Osteocyte (in vitro differentiated cells): ENCODE measurements at regions not wholly inside any gene's neighbourhood (a gene's known extent, or its start where the extent isn't known, plus 50 kb on each side); places are given as distances from the start of the nearest gene placed in this dataset.

Experiments
- DNase-seq: peaks from one replicate; pipeline ENCODE4 v3.0.0; 2021; ENCODE audit warnings: mixed read lengths; ENCODE audit not compliant: unreplicated experiment; ENCODE audit errors: extremely low spot score
- H3K27ac Mint-ChIP-seq: one replicate; pipeline ENCODE4 v1.8.0; 2021; ENCODE audit warnings: mild to moderate bottlenecking, mixed read lengths; ENCODE audit not compliant: unreplicated experiment
- H3K27me3 Mint-ChIP-seq: one replicate; pipeline ENCODE4 v1.8.0; 2021; ENCODE audit warnings: mixed read lengths; ENCODE audit not compliant: unreplicated experiment
- H3K36me3 Mint-ChIP-seq: one replicate; pipeline ENCODE4 v1.8.0; 2021; ENCODE audit warnings: mixed read lengths; ENCODE audit not compliant: unreplicated experiment
- H3K4me1 Mint-ChIP-seq: one replicate; pipeline ENCODE4 v1.8.0; 2021; ENCODE audit warnings: mixed read lengths; ENCODE audit not compliant: unreplicated experiment
- H3K4me3 Mint-ChIP-seq: one replicate; pipeline ENCODE4 v1.8.0; 2021; ENCODE audit warnings: mild to moderate bottlenecking, moderate library complexity, mixed read lengths; ENCODE audit not compliant: unreplicated experiment
- H3K9me3 Mint-ChIP-seq: one replicate; pipeline ENCODE4 v1.8.0; 2021; ENCODE audit warnings: mixed read lengths; ENCODE audit not compliant: unreplicated experiment
- TF ChIP-seq, protein P1 (sequence below): fragments of 200-600 bp; sonication (generic); IDR thresholded peaks from 2 replicates; pipeline ENCODE4 v1.5.0; 2021; ENCODE audit warnings: antibody characterized with exemption, mild to moderate bottlenecking, moderate library complexity

DNA sequence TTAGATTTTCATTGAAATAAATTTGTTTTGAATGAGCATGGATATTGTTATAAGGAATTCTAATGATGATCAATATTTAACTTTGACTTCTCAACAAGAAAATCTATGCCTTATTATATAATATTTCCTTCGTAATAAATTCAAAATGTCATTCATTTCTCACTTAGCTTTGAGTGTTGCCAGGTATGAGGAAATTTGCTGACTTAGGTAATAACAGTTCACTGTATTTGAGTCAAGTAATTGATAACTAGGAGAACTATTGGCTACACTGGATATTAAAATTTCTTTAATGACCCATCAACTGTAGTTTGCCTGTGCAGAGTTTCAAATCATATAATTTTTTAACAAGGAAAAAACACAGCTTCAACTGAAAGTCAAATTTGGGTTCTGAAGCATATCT lies 746.6 kb downstream of the SLITRK5 start:
- no peak for DNase-seq
- H3K4me1 Mint-ChIP-seq = no peaks in the 10 kb centered on the region
- H3K4me3 Mint-ChIP-seq = no peak overlapping the region
- H3K36me3 Mint-ChIP-seq = no peaks in the 10 kb centered on the region
- TF ChIP-seq, protein P1, sequence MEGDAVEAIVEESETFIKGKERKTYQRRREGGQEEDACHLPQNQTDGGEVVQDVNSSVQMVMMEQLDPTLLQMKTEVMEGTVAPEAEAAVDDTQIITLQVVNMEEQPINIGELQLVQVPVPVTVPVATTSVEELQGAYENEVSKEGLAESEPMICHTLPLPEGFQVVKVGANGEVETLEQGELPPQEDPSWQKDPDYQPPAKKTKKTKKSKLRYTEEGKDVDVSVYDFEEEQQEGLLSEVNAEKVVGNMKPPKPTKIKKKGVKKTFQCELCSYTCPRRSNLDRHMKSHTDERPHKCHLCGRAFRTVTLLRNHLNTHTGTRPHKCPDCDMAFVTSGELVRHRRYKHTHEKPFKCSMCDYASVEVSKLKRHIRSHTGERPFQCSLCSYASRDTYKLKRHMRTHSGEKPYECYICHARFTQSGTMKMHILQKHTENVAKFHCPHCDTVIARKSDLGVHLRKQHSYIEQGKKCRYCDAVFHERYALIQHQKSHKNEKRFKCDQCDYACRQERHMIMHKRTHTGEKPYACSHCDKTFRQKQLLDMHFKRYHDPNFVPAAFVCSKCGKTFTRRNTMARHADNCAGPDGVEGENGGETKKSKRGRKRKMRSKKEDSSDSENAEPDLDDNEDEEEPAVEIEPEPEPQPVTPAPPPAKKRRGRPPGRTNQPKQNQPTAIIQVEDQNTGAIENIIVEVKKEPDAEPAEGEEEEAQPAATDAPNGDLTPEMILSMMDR = no peak
- H3K27me3 Mint-ChIP-seq = no peaks in the 10 kb centered on the region
- no peak overlapping the region for H3K27ac Mint-ChIP-seq
- peaks cover 3% of the 10 kb centered on the region for H3K9me3 Mint-ChIP-seq

DNA sequence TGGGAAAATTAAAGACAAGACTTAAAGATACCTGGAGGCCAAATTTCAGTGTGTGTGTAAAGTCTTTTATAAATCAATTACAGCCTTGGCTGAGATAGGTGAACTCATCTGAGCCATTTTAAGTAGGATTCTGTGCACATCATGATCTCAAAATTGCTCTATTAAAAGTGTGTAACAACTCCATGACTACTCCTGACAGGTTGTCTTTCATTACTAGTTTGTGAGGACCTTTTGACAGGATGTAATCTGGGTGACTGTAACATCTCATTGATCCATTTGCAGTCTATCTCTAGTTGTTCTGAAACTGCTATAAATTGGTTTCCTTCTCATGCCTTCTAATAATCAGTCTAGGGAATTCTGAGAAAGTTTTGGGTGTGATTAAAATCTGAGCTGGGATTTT lies 753.3 kb downstream of the SLITRK5 start:
- TF ChIP-seq, protein P1 = no peak
- peaks cover 14% of the 10 kb centered on the region for H3K9me3 Mint-ChIP-seq
- H3K4me3 Mint-ChIP-seq = no peak overlapping the region
- no peaks in the 10 kb centered on the region for H3K4me1 Mint-ChIP-seq
- no peak overlapping the region for H3K27ac Mint-ChIP-seq
- H3K27me3 Mint-ChIP-seq = no peaks in the 10 kb centered on the region
- DNase-seq = no peak
- H3K36me3 Mint-ChIP-seq = no peaks in the 10 kb centered on the region

- no peaks in the 10 kb centered on the region for H3K4me1 Mint-ChIP-seq
Observed at GRCh38 chr13:88426661-88427060, 755.5 kb downstream of the SLITRK5 start.

DNA sequence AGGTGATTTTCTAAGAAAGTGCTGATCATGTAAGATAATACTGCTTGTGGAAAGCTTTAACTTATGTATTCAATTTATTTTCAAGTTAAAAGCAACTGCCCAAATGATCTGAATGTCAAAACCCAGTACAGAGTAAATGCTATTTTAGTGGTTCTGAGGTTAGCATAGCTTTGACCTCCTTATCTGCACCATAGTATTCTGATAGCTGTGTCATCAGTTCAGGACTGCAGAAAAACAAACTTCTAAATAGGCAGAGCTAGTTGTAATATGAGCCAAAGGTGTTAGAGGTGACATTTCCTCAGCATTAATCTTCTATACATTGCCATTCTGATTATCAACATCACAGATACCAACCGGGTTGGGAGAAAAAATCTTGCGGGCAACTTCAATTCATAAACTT lies 758.7 kb downstream of the SLITRK5 start:
- H3K27ac Mint-ChIP-seq = no peak overlapping the region
- DNase-seq = no peak
- H3K4me1 Mint-ChIP-seq = no peaks in the 10 kb centered on the region
- TF ChIP-seq, protein P1 = no peak
- H3K9me3 Mint-ChIP-seq = peaks cover 25% of the 10 kb centered on the region
- H3K27me3 Mint-ChIP-seq = no peaks in the 10 kb centered on the region
- no peak overlapping the region for H3K4me3 Mint-ChIP-seq
- no peaks in the 10 kb centered on the region for H3K36me3 Mint-ChIP-seq

More at GRCh38 chr13:88426661-88427060, 755.5 kb downstream of the SLITRK5 start:
- Mint-ChIP-seq H3K36me3 (no peaks in the 10 kb centered on the region), H3K27ac (no peak overlapping the region), H3K9me3 (peaks cover 18% of the 10 kb centered on the region), H3K4me3 (no peak overlapping the region), H3K27me3 (no peaks in the 10 kb centered on the region)
- TF ChIP-seq, protein P1 = no peak
- no peak for DNase-seq

DNA sequence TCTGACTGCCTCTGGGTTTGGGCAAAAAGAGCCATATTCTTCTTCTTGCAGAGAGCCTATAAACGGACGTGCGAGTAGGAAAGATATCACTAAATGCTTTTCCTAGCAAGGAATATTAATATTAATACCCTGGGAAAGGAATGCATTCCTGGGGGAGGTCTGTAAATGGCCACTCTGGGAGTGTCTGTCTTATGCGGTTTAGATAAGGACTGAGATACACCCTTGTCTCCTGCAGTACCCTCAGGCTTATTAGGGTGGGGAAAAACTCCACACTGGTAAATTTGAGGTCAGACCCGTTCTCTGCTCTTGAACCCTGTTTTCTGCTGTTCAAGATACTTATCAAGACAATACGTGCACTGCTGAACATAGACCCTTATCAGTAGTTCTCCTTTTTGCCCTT lies 763.8 kb downstream of the SLITRK5 start:
- Mint-ChIP-seq H3K9me3 (peaks cover 17% of the 10 kb centered on the region), H3K27ac (no peak overlapping the region), H3K4me3 (no peak overlapping the region), H3K27me3 (no peaks in the 10 kb centered on the region), H3K36me3 (no peaks in the 10 kb centered on the region), H3K4me1 (no peaks in the 10 kb centered on the region)
- TF ChIP-seq, protein P1 = no peak
- DNase-seq = no peak
